HCT116 (cell line): ENCODE measurements at regions not wholly inside any gene's neighbourhood (a gene's known extent, or its start where the extent isn't known, plus 50 kb on each side); places are given as distances from the start of the nearest gene placed in this dataset.
"Not testable (repeated sequence)": the region's sequence is repeated elsewhere in the genome, so short reads cannot be mapped to it uniquely, and the experiment has no call there.

Experiments
- ATAC-seq: fragments of 200-7000 bp; cut with Tn5 transposase; 2 replicates; pipeline ENCODE4 v1.9.1; 2020; ENCODE audit warnings: mild to moderate bottlenecking, moderate library complexity
- BruUV-seq: library from RNA; stranded (reverse); fragments of 400-500 nt; replicated peaks from 2 replicates; lab custom pipeline; 2021; lab: Mats Ljungman, UMichigan
- CTCF ChIA-PET: fragments of 300-600 bp; sonication (Branson Sonifier 250); formaldehyde crosslinking; loops from one replicate; lab custom pipeline; 2021; ENCODE audit warnings: antibody characterized with exemption; lab: Charles Lee
- POLR2A ChIA-PET: fragments of 300-600, 350-600 bp; sonication (Branson Sonifier 250); formaldehyde crosslinking; loops from one replicate; lab custom pipeline; 2021; ENCODE audit warnings: antibody characterized with exemption; lab: Charles Lee
- RAD21 ChIA-PET, 2 experiments: fragments of 300-600 bp; sonication (Branson Sonifier 250); formaldehyde crosslinking; loops; one replicate each; lab custom pipeline; 2023; ENCODE audit warnings: low total read pairs in 2 of 2; ENCODE audit not compliant: uncharacterized antibody in 2 of 2, unreplicated experiment in 2 of 2, low non-redundant PET in 1 of 2; lab: Charles Lee
- DNase-seq: peaks from one replicate; pipeline ENCODE4 v3.0.0-alpha.2; 2010; ENCODE audit warnings: low read depth, low spot score
- H2AFZ ChIP-seq: fragments of 200-600 bp; shearing (Covaris generic), sonication (generic); 2 replicates; pipeline ENCODE4 v1.6.1; 2017; ENCODE audit warnings: low read depth, mixed run types, mixed read lengths, antibody characterized with exemption, low read length; ENCODE audit not compliant: poor library complexity, severe bottlenecking
- H3K27ac ChIP-seq: 2 replicates; pipeline ENCODE4 v1.5.1; 2012; ENCODE audit warnings: low read depth, low read length
- H3K27me3 ChIP-seq: fragments of 200-600 bp; sonication (generic); 2 replicates; pipeline ENCODE4 v1.6.1; 2016; ENCODE audit warnings: mixed run types, low read length, mixed read lengths; ENCODE audit not compliant: insufficient read depth
- H3K36me3 ChIP-seq, 2 experiments: fragments of 200-500 bp in 1 of 2; fragments of 200-600 bp in 1 of 2; sonication (Bioruptor generic) in 1 of 2; sonication (generic) in 1 of 2; 2 replicates each; pipeline versions ENCODE4 v1.5.1 to v1.6.1; 2014 to 2016; ENCODE audit warnings: low read length in 2 of 2, inconsistent platforms in 1 of 2, mixed read lengths in 1 of 2, mixed run types in 1 of 2; ENCODE audit not compliant: insufficient read depth in 2 of 2, control insufficient read depth in 1 of 2
- H3K4me1 ChIP-seq, 2 experiments: fragments of 200-600 bp in 1 of 2; sonication (generic) in 1 of 2; 2 replicates each; pipeline versions ENCODE4 v1.5.1 to v1.6.1; 2012 to 2017; ENCODE audit warnings: low read length in 2 of 2, inconsistent platforms in 1 of 2, mild to moderate bottlenecking in 1 of 2, mixed read lengths in 1 of 2, mixed run types in 1 of 2, moderate library complexity in 1 of 2; ENCODE audit not compliant: insufficient read depth in 2 of 2, control insufficient read depth in 1 of 2
- H3K4me2 ChIP-seq: fragments of 200-600 bp; sonication (generic); 2 replicates; pipeline ENCODE4 v1.6.1; 2017; ENCODE audit warnings: mixed run types, low read length, mixed read lengths
- H3K4me3 ChIP-seq, 2 experiments: fragments of 200-600 bp in 1 of 2; sonication (generic) in 1 of 2; replicated peaks in 1 of 2; 2 replicates each; pipeline ENCODE4 v1.5.1; 2011 to 2016; ENCODE audit warnings: low read length in 2 of 2, control low read depth in 1 of 2, low read depth in 1 of 2, mild to moderate bottlenecking in 1 of 2, mixed read lengths in 1 of 2, mixed run types in 1 of 2
- H3K79me2 ChIP-seq: fragments of 200-600 bp; sonication (generic); 2 replicates; pipeline ENCODE4 v1.6.1; 2017; ENCODE audit warnings: mild to moderate bottlenecking, mixed run types, low read length, moderate library complexity, mixed read lengths; ENCODE audit not compliant: insufficient read depth
- H3K9ac ChIP-seq: fragments of 200-600 bp; sonication (generic); 2 replicates; pipeline ENCODE4 v1.6.1; 2016; ENCODE audit warnings: low read length, mixed read lengths
- H3K9me2 ChIP-seq: fragments of 200-600 bp; sonication (generic), shearing (Covaris generic); 2 replicates; pipeline ENCODE4 v1.6.1; 2017; ENCODE audit warnings: mixed run types, mild to moderate bottlenecking, moderate library complexity; ENCODE audit not compliant: insufficient read depth
- H3K9me3 ChIP-seq, 2 experiments: fragments of 200-500 bp in 1 of 2; fragments of 200-600 bp in 1 of 2; sonication (Bioruptor generic) in 1 of 2; sonication (generic) in 1 of 2; 2 replicates each; pipeline ENCODE4 v1.6.1; 2014 to 2017; ENCODE audit warnings: low read length in 2 of 2, mixed read lengths in 2 of 2, inconsistent platforms in 1 of 2, low read depth in 1 of 2, mild to moderate bottlenecking in 1 of 2, mixed run types in 1 of 2, moderate library complexity in 1 of 2; ENCODE audit not compliant: control insufficient read depth in 1 of 2, insufficient read depth in 1 of 2
- H4K20me1 ChIP-seq: fragments of 200-600 bp; sonication (generic), shearing (Covaris generic); 2 replicates; pipeline ENCODE4 v1.6.1; 2017; ENCODE audit warnings: mixed run types, mild to moderate bottlenecking, moderate library complexity; ENCODE audit not compliant: insufficient read depth
- CBX3 ChIP-seq: IDR thresholded peaks from 2 replicates; pipeline ENCODE4 v1.6.1; 2012; ENCODE audit warnings: low read depth
- EGR1 ChIP-seq: IDR thresholded peaks from 2 replicates; pipeline ENCODE4 v1.6.1; 2012; ENCODE audit warnings: low read depth
- POLR2A ChIP-seq: IDR thresholded peaks from 2 replicates; pipeline ENCODE4 v1.7.0; 2011; ENCODE audit warnings: borderline replicate concordance; ENCODE audit not compliant: insufficient read depth, insufficient read length; ENCODE audit errors: extremely low read depth
- RAD21 ChIP-seq: IDR thresholded peaks from 2 replicates; pipeline ENCODE4 v1.6.1; 2012; ENCODE audit warnings: low read depth, mild to moderate bottlenecking
- SIN3A ChIP-seq: IDR thresholded peaks from 2 replicates; pipeline ENCODE4 v1.6.1; 2012; ENCODE audit warnings: low read depth
- SP1 ChIP-seq: IDR thresholded peaks from 2 replicates; pipeline ENCODE4 v1.6.1; 2012; ENCODE audit warnings: low read depth
- SRF ChIP-seq: IDR thresholded peaks from 2 replicates; pipeline ENCODE4 v1.6.1; 2012; ENCODE audit warnings: low read depth
- YY1 ChIP-seq: IDR thresholded peaks from 2 replicates; pipeline ENCODE4 v1.6.1; 2011; ENCODE audit warnings: low read length, low read depth, moderate library complexity, mild to moderate bottlenecking; ENCODE audit not compliant: insufficient replicate concordance; ENCODE audit errors: extremely low read depth
- ZFX ChIP-seq: fragments of 450-650 bp; IDR thresholded peaks from 2 replicates; pipeline ENCODE4 v1.6.1; 2017
- ZNF274 ChIP-seq: fragments of 200-500 bp; sonication (Bioruptor generic); IDR thresholded peaks from 2 replicates; pipeline ENCODE4 v1.6.1; 2014; ENCODE audit warnings: mild to moderate bottlenecking, low read depth, low read length, inconsistent platforms
- intact Hi-C: fragments of 100-400 bp; cut with micrococcal nuclease; formaldehyde crosslinking; loops from 2 replicates; pipeline ENCODE4 v1.10.0; 2022
- TF ChIP-seq, protein P1 (sequence below): IDR thresholded peaks from 2 replicates; pipeline ENCODE4 v1.6.1; 2011; ENCODE audit warnings: mild to moderate bottlenecking, low read length, moderate library complexity; ENCODE audit not compliant: insufficient replicate concordance; ENCODE audit errors: extremely low read depth
- TF ChIP-seq, protein P2 (sequence below): IDR thresholded peaks from 2 replicates; pipeline ENCODE4 v1.6.1; 2012
- TF ChIP-seq, protein P3 (sequence below), 3 experiments: fragments of 200-600 bp in 1 of 3; sonication (generic) in 1 of 3; IDR thresholded peaks in 2 of 3; conservative IDR thresholded peaks in 1 of 3; 2 replicates each; pipeline ENCODE4 v1.5.1; 2012 to 2017; ENCODE audit warnings: low read depth in 2 of 3, low read length in 2 of 3, antibody characterized with exemption in 1 of 3, borderline replicate concordance in 1 of 3, control low read depth in 1 of 3, mild to moderate bottlenecking in 1 of 3, mixed read lengths in 1 of 3, mixed run types in 1 of 3, moderate library complexity in 1 of 3; ENCODE audit not compliant: insufficient read depth in 1 of 3

DNA sequence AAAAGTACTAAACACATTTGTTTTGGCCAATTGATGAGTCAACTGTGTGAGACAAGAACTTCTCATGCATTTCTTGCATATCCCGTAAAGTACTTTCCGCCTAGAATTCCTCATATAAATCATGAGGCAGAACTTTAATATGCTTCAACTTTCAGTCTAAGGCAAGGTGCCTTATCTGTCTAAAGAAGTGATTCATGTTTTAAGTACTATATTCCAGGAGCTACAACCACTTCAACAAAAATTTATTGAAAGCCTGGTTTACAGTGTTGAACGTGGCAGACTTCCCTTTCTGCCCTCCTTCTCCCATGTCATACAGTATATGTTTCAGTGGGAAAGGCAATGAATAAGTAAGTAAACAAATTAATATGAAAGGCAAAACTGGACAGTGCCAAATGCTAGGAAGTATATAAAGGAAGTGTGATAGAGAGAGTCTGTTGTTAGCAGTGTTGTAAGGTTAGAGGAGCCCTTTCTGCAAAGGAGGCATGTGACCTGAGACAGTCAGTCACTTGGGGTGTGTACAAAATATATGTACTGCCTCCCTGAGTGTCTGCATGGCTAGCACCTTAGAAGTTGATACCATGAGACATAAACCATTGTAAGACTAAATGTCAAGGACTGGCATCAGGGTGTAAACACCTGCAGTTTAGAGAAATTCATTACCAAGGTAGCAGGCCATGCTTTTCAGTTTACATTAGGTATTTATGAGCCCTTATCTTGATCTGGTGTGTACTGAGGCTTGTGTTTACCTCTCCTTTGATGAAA, 362.2 kb downstream of the SRGAP2C start:
- Histone ChIP-seq H3K79me2 (no peaks in the 10 kb centered on the region), H3K27me3 (no peaks in the 10 kb centered on the region), H3K4me3 (no peak overlapping the region), H3K9me2 (no peaks in the 10 kb centered on the region), H3K4me1 (no peaks in the 10 kb centered on the region), H3K27ac (no peak overlapping the region), H3K36me3 (no peaks in the 10 kb centered on the region), H2AFZ (no peak overlapping the region), H3K9ac (no peak overlapping the region), H4K20me1 (no peaks in the 10 kb centered on the region), H3K9me3 (no peaks in the 10 kb centered on the region), H3K4me2 (no peak overlapping the region)
- TF ChIP-seq EGR1 (no peak), SIN3A (no peak), RAD21 (no peak), CBX3 (no peak), ZNF274 (no peak), POLR2A (no peak), YY1 (no peak), SP1 (no peak), SRF (no peak), ZFX (no peak)
- TF ChIP-seq, protein P1, sequence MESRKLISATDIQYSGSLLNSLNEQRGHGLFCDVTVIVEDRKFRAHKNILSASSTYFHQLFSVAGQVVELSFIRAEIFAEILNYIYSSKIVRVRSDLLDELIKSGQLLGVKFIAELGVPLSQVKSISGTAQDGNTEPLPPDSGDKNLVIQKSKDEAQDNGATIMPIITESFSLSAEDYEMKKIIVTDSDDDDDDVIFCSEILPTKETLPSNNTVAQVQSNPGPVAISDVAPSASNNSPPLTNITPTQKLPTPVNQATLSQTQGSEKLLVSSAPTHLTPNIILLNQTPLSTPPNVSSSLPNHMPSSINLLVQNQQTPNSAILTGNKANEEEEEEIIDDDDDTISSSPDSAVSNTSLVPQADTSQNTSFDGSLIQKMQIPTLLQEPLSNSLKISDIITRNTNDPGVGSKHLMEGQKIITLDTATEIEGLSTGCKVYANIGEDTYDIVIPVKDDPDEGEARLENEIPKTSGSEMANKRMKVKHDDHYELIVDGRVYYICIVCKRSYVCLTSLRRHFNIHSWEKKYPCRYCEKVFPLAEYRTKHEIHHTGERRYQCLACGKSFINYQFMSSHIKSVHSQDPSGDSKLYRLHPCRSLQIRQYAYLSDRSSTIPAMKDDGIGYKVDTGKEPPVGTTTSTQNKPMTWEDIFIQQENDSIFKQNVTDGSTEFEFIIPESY, result no peak
- TF ChIP-seq, protein P2, sequence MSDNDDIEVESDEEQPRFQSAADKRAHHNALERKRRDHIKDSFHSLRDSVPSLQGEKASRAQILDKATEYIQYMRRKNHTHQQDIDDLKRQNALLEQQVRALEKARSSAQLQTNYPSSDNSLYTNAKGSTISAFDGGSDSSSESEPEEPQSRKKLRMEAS, result no peak
- TF ChIP-seq, protein P3, sequence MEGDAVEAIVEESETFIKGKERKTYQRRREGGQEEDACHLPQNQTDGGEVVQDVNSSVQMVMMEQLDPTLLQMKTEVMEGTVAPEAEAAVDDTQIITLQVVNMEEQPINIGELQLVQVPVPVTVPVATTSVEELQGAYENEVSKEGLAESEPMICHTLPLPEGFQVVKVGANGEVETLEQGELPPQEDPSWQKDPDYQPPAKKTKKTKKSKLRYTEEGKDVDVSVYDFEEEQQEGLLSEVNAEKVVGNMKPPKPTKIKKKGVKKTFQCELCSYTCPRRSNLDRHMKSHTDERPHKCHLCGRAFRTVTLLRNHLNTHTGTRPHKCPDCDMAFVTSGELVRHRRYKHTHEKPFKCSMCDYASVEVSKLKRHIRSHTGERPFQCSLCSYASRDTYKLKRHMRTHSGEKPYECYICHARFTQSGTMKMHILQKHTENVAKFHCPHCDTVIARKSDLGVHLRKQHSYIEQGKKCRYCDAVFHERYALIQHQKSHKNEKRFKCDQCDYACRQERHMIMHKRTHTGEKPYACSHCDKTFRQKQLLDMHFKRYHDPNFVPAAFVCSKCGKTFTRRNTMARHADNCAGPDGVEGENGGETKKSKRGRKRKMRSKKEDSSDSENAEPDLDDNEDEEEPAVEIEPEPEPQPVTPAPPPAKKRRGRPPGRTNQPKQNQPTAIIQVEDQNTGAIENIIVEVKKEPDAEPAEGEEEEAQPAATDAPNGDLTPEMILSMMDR (IDR thresholded peaks at IDR 0.05 in 2 of 3, conservative IDR thresholded peaks at IDR 0.05 in 1 of 3; ENCODE audit: borderline replicate concordance in 1 of 3, insufficient read depth in 1 of 3, low read depth in 2 of 3, low read length in 2 of 3), result no peak
- BruUV-seq, result no TSS peak
- ChIA-PET POLR2A (no interaction called here), RAD21 (no interaction called here), CTCF (no interaction called here)
- DNase-seq (no peak), ATAC-seq (no peak)
- intact Hi-C loops, result no loop called here

DNA sequence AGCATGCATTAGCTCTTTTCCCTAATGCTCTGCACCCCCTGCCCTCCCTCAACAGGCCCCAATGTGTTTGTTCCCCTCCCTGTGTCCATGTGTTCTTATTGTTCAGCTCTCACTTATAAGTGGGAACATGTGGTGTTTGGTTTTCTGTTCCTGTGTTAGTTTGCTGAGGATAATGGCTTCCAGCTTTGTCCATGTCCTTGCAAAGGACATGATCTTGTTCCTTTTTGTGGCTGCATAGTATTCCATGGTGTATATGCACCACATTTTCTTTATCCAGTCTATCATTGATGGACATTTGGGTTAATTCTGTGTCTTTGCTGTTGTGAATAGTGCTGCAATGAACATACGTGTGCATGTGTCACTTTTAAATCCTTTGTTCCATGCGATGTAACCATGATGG, 363.0 kb downstream of the SRGAP2C start:
- H3K4me3 ChIP-seq, H3K79me2 ChIP-seq, ATAC-seq, H3K4me1 ChIP-seq, H2AFZ ChIP-seq, H4K20me1 ChIP-seq, H3K27ac ChIP-seq, H3K36me3 ChIP-seq, intact Hi-C loops, DNase-seq, POLR2A ChIA-PET, H3K9me3 ChIP-seq, H3K9ac ChIP-seq, H3K9me2 ChIP-seq, H3K27me3 ChIP-seq, H3K4me2 ChIP-seq, CTCF ChIA-PET, RAD21 ChIA-PET, BruUV-seq: not testable (repeated sequence)
